Kidney (tissue), 13 donors: ENCODE measurements at regions not wholly inside any gene's neighbourhood (a gene's known extent, or its start where the extent isn't known, plus 50 kb on each side); places are given as distances from the start of the nearest gene placed in this dataset.

Experiments
- DNase-seq, 5 donors: peaks; one replicate each; pipeline ENCODE4 v3.0.0-alpha.2; 2013 to 2020
- FAIRE-seq: peaks from 2 replicates; lab custom pipeline; 2012; peaks lifted over from hg19 to GRCh38; lab: Jason Lieb, UNC
- H3K27ac ChIP-seq, 2 donors: one replicate each; pipeline ENCODE4 v1.7.0; 2013; ENCODE audit warnings: low read depth in 2 of 2, low read length in 2 of 2, inconsistent platforms in 1 of 2
- H3K27me3 ChIP-seq: one replicate; pipeline ENCODE4 v1.7.1; 2013; ENCODE audit warnings: low read length, inconsistent platforms; ENCODE audit not compliant: control insufficient read depth, insufficient read depth
- H3K36me3 ChIP-seq, 3 donors: one replicate each; pipeline versions ENCODE4 v1.7.0 to v1.7.1; 2013; ENCODE audit warnings: low read length in 3 of 3, control low read depth in 1 of 3, inconsistent platforms in 1 of 3; ENCODE audit not compliant: insufficient read depth in 3 of 3, control insufficient read depth in 2 of 3
- H3K4me1 ChIP-seq, 3 donors: one replicate each; pipeline versions ENCODE4 v1.7.0 to v1.7.1; 2013; ENCODE audit warnings: low read length in 3 of 3, inconsistent platforms in 1 of 3, low read depth in 1 of 3; ENCODE audit not compliant: control insufficient read depth in 2 of 3, insufficient read depth in 2 of 3
- H3K4me3 ChIP-seq, 3 donors: one replicate each; pipeline versions ENCODE4 v1.7.0 to v1.8.1; 2013; ENCODE audit warnings: low read length in 3 of 3, control low read depth in 1 of 3, inconsistent platforms in 1 of 3
- H3K9ac ChIP-seq, 3 donors: one replicate each; pipeline versions ENCODE4 v1.7.0 to v1.7.1; 2013; ENCODE audit warnings: low read length in 3 of 3, control low read depth in 1 of 3, inconsistent platforms in 1 of 3
- H3K9me3 ChIP-seq, 3 donors: one replicate each; pipeline versions ENCODE4 v1.7.0 to v1.7.1; 2013; ENCODE audit warnings: low read length in 3 of 3, control low read depth in 1 of 3, inconsistent platforms in 1 of 3; ENCODE audit not compliant: control insufficient read depth in 2 of 3, insufficient read depth in 1 of 3
- CTCF ChIP-seq: IDR thresholded peaks from 3 replicates; pipeline ENCODE4 v1.5.1; 2012; ENCODE audit warnings: mild to moderate bottlenecking, moderate library complexity, borderline replicate concordance; ENCODE audit not compliant: insufficient read depth; ENCODE audit errors: extremely low read depth
- intact Hi-C: fragments of 100-400 bp; cut with DNase I; formaldehyde crosslinking; loops from one replicate; pipeline ENCODE4 v1.11.1; 2022
- donor health status: control.
- donor health status: control.
- donor health status: control.
- donor health status: control.
- donor health status: control.
- donor health status: DM: yes; HTN: yes; CAD: no.
- donor health status: Normal renal cell carcinoma (clear cell type).

GRCh38 chr2:188039307-188039706, 252.4 kb upstream of the GULP1 start:
- no peaks in the 10 kb centered on the region for H3K9me3 ChIP-seq
- no peaks in the 10 kb centered on the region for H3K4me1 ChIP-seq
- H3K36me3 ChIP-seq: no peaks in the 10 kb centered on the region
- intact Hi-C loops: no loop called here
- H3K9ac ChIP-seq: no peak overlapping the region
- FAIRE-seq (no peak), DNase-seq (no peak)
- H3K27me3 ChIP-seq: no peaks in the 10 kb centered on the region
- H3K4me3 ChIP-seq: no peak overlapping the region
- H3K27ac ChIP-seq: no peak overlapping the region
- TF ChIP-seq CTCF: no peak

- no peak overlapping the region for H3K27ac ChIP-seq
- no peak for FAIRE-seq
- no peaks in the 10 kb centered on the region for H3K4me1 ChIP-seq
- H3K4me3 ChIP-seq: no peak overlapping the region
- no peak overlapping the region for H3K9ac ChIP-seq
- H3K27me3 ChIP-seq: no peaks in the 10 kb centered on the region
- intact Hi-C loops: no loop called here
- no peaks in the 10 kb centered on the region for H3K9me3 ChIP-seq
- no peaks in the 10 kb centered on the region for H3K36me3 ChIP-seq
- TF ChIP-seq CTCF: no peak
- DNase-seq: peak in 1 of 5 donors; percentile 11
Measured at GRCh38 chr2:188042412-188042811, 249.3 kb upstream of the GULP1 start.

- Histone ChIP-seq H3K9me3 (no peaks in the 10 kb centered on the region), H3K4me1 (no peaks in the 10 kb centered on the region), H3K36me3 (no peaks in the 10 kb centered on the region), H3K27me3 (no peaks in the 10 kb centered on the region), H3K27ac (no peak overlapping the region), H3K4me3 (no peak overlapping the region), H3K9ac (no peak overlapping the region)
- intact Hi-C loops: no loop called here
- FAIRE-seq (no peak), DNase-seq (no peak)
- TF ChIP-seq CTCF: no peak
Measured at GRCh38 chr2:188045016-188045415, 246.7 kb upstream of the GULP1 start.

- intact Hi-C loops: no loop called here
- FAIRE-seq: no peak
- Histone ChIP-seq H3K27ac (no peak overlapping the region), H3K4me1 (peaks cover 0 to 5% (median 0%) of the 10 kb centered on the region in 3 donors), H3K27me3 (no peaks in the 10 kb centered on the region), H3K9me3 (no peaks in the 10 kb centered on the region), H3K9ac (no peak overlapping the region), H3K36me3 (no peaks in the 10 kb centered on the region), H3K4me3 (no peak overlapping the region)
- TF ChIP-seq CTCF: no peak
- no peak for DNase-seq
Measured at GRCh38 chr2:188046437-188046836, 245.2 kb upstream of the GULP1 start.
